H1 (cell line): ENCODE measurements at regions not wholly inside any gene's neighbourhood (a gene's known extent, or its start where the extent isn't known, plus 50 kb on each side); places are given as distances from the start of the nearest gene placed in this dataset.

ENCODE experiments used
- CTCF ChIA-PET: fragments of 300-600 bp; sonication (Branson Sonifier 250); formaldehyde crosslinking; loops from one replicate; lab custom pipeline; 2021; ENCODE audit not compliant: partially characterized antibody; lab: Charles Lee
- POLR2A ChIA-PET: fragments of 300-600 bp; sonication (Branson Sonifier 250); formaldehyde crosslinking; loops from one replicate; lab custom pipeline; 2021; ENCODE audit warnings: inconsistent platforms; ENCODE audit not compliant: partially characterized antibody; lab: Charles Lee
- DNase-seq, 2 experiments: peaks; one replicate each; pipeline versions ENCODE4 v3.0.0 to v3.0.0-alpha.2; 2010 to 2022; ENCODE audit warnings: low spot score in 2 of 2, low read depth in 1 of 2, mixed read lengths in 1 of 2
- FAIRE-seq: peaks from 2 replicates; lab custom pipeline; 2011; peaks lifted over from hg19 to GRCh38; lab: Jason Lieb, UNC
- H2AFZ ChIP-seq: 2 replicates; pipeline ENCODE4 v1.8.1; 2012; ENCODE audit warnings: low read length, inconsistent platforms
- H2AK5ac ChIP-seq: 2 replicates; pipeline ENCODE4 v1.6.1; 2013; ENCODE audit warnings: low read depth, low read length
- H2BK120ac ChIP-seq: replicated peaks from 2 replicates; pipeline ENCODE3; 2013; ENCODE audit warnings: low read depth, low read length, inconsistent platforms
- H2BK12ac ChIP-seq: 2 replicates; pipeline ENCODE4 v1.6.1; 2013; ENCODE audit warnings: low read depth, low read length
- H2BK15ac ChIP-seq: 2 replicates; pipeline ENCODE4 v1.6.1; 2013; ENCODE audit warnings: low read length
- H2BK20ac ChIP-seq: 2 replicates; pipeline ENCODE4 v1.6.1; 2013; ENCODE audit warnings: low read length
- H2BK5ac ChIP-seq: 2 replicates; pipeline ENCODE4 v1.6.1; 2013; ENCODE audit warnings: low read depth, low read length
- H3K14ac ChIP-seq: 2 replicates; pipeline ENCODE4 v1.6.1; 2013; ENCODE audit warnings: inconsistent platforms; ENCODE audit not compliant: insufficient read length
- H3K18ac ChIP-seq: 2 replicates; pipeline ENCODE4 v1.6.1; 2013; ENCODE audit warnings: low read length; ENCODE audit errors: extremely low read depth
- H3K23ac ChIP-seq: 2 replicates; pipeline ENCODE4 v1.6.1; 2013; ENCODE audit warnings: inconsistent platforms; ENCODE audit not compliant: insufficient read length
- H3K23me2 ChIP-seq: 2 replicates; pipeline ENCODE4 v1.6.1; 2013; ENCODE audit warnings: low read depth, low read length
- H3K27ac ChIP-seq: 2 replicates; pipeline ENCODE4 v1.6.1; 2011; ENCODE audit warnings: low read depth, low read length, inconsistent platforms
- H3K27me3 ChIP-seq, 4 experiments: replicated peaks in 1 of 4; 1 replicate in 1 of 4; 2 replicates in 3 of 4; pipeline versions ENCODE4 v1.6.1 to v1.8.1; 2011 to 2013; ENCODE audit warnings: low read length in 3 of 4, mild to moderate bottlenecking in 3 of 4, inconsistent platforms in 2 of 4, mixed read lengths in 2 of 4, moderate library complexity in 1 of 4; ENCODE audit not compliant: control insufficient read depth in 3 of 4, insufficient read depth in 3 of 4; ENCODE audit errors: extremely low read depth in 1 of 4
- H3K36me3 ChIP-seq, 4 experiments: 2 replicates each; pipeline versions ENCODE4 v1.6.1 to v1.8.1; 2011 to 2013; ENCODE audit warnings: mild to moderate bottlenecking in 4 of 4, low read length in 3 of 4, moderate library complexity in 2 of 4, control low read depth in 1 of 4, inconsistent platforms in 1 of 4; ENCODE audit not compliant: insufficient read depth in 4 of 4, control insufficient read depth in 2 of 4
- H3K4ac ChIP-seq: replicated peaks from 2 replicates; pipeline ENCODE3; 2013; ENCODE audit warnings: low read length, low read depth, mixed read lengths, inconsistent platforms; ENCODE audit not compliant: insufficient read length
- H3K4me1 ChIP-seq, 4 experiments: replicated peaks in 1 of 4; 1 replicate in 1 of 4; 2 replicates in 3 of 4; pipeline versions ENCODE4 v1.6.1 to v1.8.1; 2011 to 2013; ENCODE audit warnings: low read length in 3 of 4, inconsistent platforms in 2 of 4, mixed read lengths in 1 of 4; ENCODE audit not compliant: insufficient read depth in 4 of 4, control insufficient read depth in 3 of 4
- H3K4me2 ChIP-seq, 2 experiments: 2 replicates each; pipeline versions ENCODE4 v1.6.1 to v1.8.1; 2011 to 2013; ENCODE audit warnings: low read depth in 2 of 2, low read length in 2 of 2, control low read depth in 1 of 2, inconsistent platforms in 1 of 2, mild to moderate bottlenecking in 1 of 2; ENCODE audit not compliant: insufficient read depth in 1 of 2
- H3K4me3 ChIP-seq, 4 experiments: fragments of 200-600, 300-600 bp in 1 of 4; sonication (generic), shearing (Covaris generic), sonication (Bioruptor Twin) in 1 of 4; 2 replicates each; pipeline versions ENCODE4 v1.5.1 to v1.8.1; 2011 to 2016; ENCODE audit warnings: low read length in 4 of 4, low read depth in 3 of 4, control low read depth in 2 of 4, inconsistent platforms in 2 of 4, mild to moderate bottlenecking in 2 of 4, mixed read lengths in 1 of 4, moderate library complexity in 1 of 4; ENCODE audit not compliant: insufficient read depth in 2 of 4; ENCODE audit errors: extremely low read depth in 1 of 4
- H3K56ac ChIP-seq: replicated peaks from 2 replicates; pipeline ENCODE3; 2013; ENCODE audit warnings: low read depth, mild to moderate bottlenecking, mixed read lengths, low read length, inconsistent platforms; ENCODE audit not compliant: insufficient read length
- H3K79me1 ChIP-seq: 2 replicates; pipeline ENCODE4 v1.6.1; 2013; ENCODE audit warnings: low read depth, low read length, control low read depth
- H3K79me2 ChIP-seq, 2 experiments: 2 replicates each; pipeline versions ENCODE4 v1.6.1 to v1.8.1; 2012 to 2013; ENCODE audit warnings: low read length in 2 of 2, mild to moderate bottlenecking in 2 of 2, inconsistent platforms in 1 of 2; ENCODE audit not compliant: insufficient read depth in 2 of 2, control insufficient read depth in 1 of 2
- H3K9ac ChIP-seq, 4 experiments: replicated peaks in 1 of 4; 1 replicate in 1 of 4; 2 replicates in 3 of 4; pipeline versions ENCODE4 v1.6.1 to v1.8.1; 2011 to 2013; ENCODE audit warnings: low read depth in 3 of 4, low read length in 3 of 4, control low read depth in 2 of 4, mild to moderate bottlenecking in 2 of 4, moderate library complexity in 2 of 4, inconsistent platforms in 1 of 4; ENCODE audit errors: extremely low read depth in 1 of 4
- H3K9me3 ChIP-seq, 2 experiments: 2 replicates each; pipeline versions ENCODE4 v1.6.1 to v1.8.1; 2012 to 2013; ENCODE audit warnings: mild to moderate bottlenecking in 2 of 2, moderate library complexity in 2 of 2, control low read depth in 1 of 2, inconsistent platforms in 1 of 2, low read depth in 1 of 2, low read length in 1 of 2, mixed read lengths in 1 of 2; ENCODE audit not compliant: insufficient read depth in 2 of 2
- H4K20me1 ChIP-seq, 2 experiments: replicated peaks in 1 of 2; 2 replicates each; pipeline versions ENCODE3 to v1.8.1; 2011 to 2013; ENCODE audit warnings: inconsistent platforms in 2 of 2, low read length in 2 of 2, mild to moderate bottlenecking in 1 of 2; ENCODE audit not compliant: insufficient read depth in 2 of 2, control insufficient read depth in 1 of 2
- H4K5ac ChIP-seq: 2 replicates; pipeline ENCODE4 v1.6.1; 2013; ENCODE audit warnings: low read length, low read depth, mixed read lengths, inconsistent platforms; ENCODE audit not compliant: insufficient read length
- H4K8ac ChIP-seq: 2 replicates; pipeline ENCODE4 v1.8.0; 2013; ENCODE audit warnings: mild to moderate bottlenecking, moderate library complexity, low read length, inconsistent platforms; ENCODE audit not compliant: insufficient read depth; ENCODE audit errors: extremely low read depth
- H4K91ac ChIP-seq: replicated peaks from 2 replicates; pipeline ENCODE3; 2013; ENCODE audit warnings: low read length, mixed read lengths, inconsistent platforms; ENCODE audit not compliant: insufficient read length
- ATF3 ChIP-seq: IDR thresholded peaks from 2 replicates; pipeline ENCODE4 v1.6.1; 2011; ENCODE audit warnings: low read depth, mild to moderate bottlenecking, low read length; ENCODE audit not compliant: insufficient read depth
- BCL11A ChIP-seq, 2 experiments: IDR thresholded peaks; one replicate each; pipeline ENCODE4 v1.6.1; 2011; ENCODE audit warnings: low read depth in 2 of 2, low read length in 2 of 2, mild to moderate bottlenecking in 2 of 2
- CTBP2 ChIP-seq: IDR thresholded peaks from 2 replicates; pipeline ENCODE4 v1.7.0; 2011; ENCODE audit warnings: borderline replicate concordance, mild to moderate bottlenecking, moderate library complexity, mixed read lengths, low read length; ENCODE audit not compliant: insufficient read depth, insufficient read length
- GABPA ChIP-seq: IDR thresholded peaks from 2 replicates; pipeline ENCODE4 v1.6.1; 2011; ENCODE audit warnings: mild to moderate bottlenecking, low read length, moderate library complexity, borderline replicate concordance; ENCODE audit not compliant: insufficient read depth
- GTF2F1 ChIP-seq: IDR thresholded peaks from 2 replicates; pipeline ENCODE4 v1.6.1; 2012; ENCODE audit warnings: low read depth, low read length, improper control_type of control experiment, borderline replicate concordance
- POLR2AphosphoS5 ChIP-seq: IDR thresholded peaks from 2 replicates; pipeline ENCODE4 v1.6.1; 2011; ENCODE audit warnings: low read depth, low read length
- RBBP5 ChIP-seq: IDR thresholded peaks from 2 replicates; pipeline ENCODE4 v1.7.1; 2012; ENCODE audit warnings: low read depth, mild to moderate bottlenecking, inconsistent platforms, low read length, moderate library complexity, borderline replicate concordance
- RNF2 ChIP-seq: fragments of 200-900, 300-1000 bp; sonication (generic); IDR thresholded peaks from 2 replicates; pipeline ENCODE4 v1.7.1; 2016; ENCODE audit warnings: borderline replicate concordance, low read depth, mild to moderate bottlenecking, antibody characterized with exemption, low read length; ENCODE audit not compliant: poor library complexity, severe bottlenecking; ENCODE audit errors: missing control alignments
- SP4 ChIP-seq: IDR thresholded peaks from 2 replicates; pipeline ENCODE4 v1.6.1; 2012; ENCODE audit warnings: low read length, inconsistent platforms
- SRF ChIP-seq: IDR thresholded peaks from 2 replicates; pipeline ENCODE4 v1.6.1; 2011; ENCODE audit warnings: mild to moderate bottlenecking, low read depth, low read length, moderate library complexity
- TAF7 ChIP-seq: optimal IDR thresholded peaks from 2 replicates; pipeline ENCODE3; 2011; ENCODE audit warnings: low read depth, mild to moderate bottlenecking, inconsistent platforms, low read length, moderate library complexity, borderline replicate concordance
- TBP ChIP-seq: IDR thresholded peaks from 2 replicates; pipeline ENCODE4 v1.6.1; 2011; ENCODE audit warnings: low read depth, low read length, improper control_type of control experiment
- WGBS, 2 experiments: shearing (Covaris generic) in 1 of 2; methylation state at CpG; one replicate each; pipeline versions ENCODE4 v1.1.6 to v1.1.7; 2013 to 2015; ENCODE audit warnings: low lambda C conversion rate in 2 of 2, mixed read lengths in 2 of 2, inconsistent platforms in 1 of 2, low coverage in 1 of 2, missing lambda C conversion rate in 1 of 2; ENCODE audit not compliant: insufficient replicate concordance in 2 of 2, insufficient coverage in 1 of 2, insufficient read length in 1 of 2; ENCODE audit errors: extremely low coverage in 1 of 2, missing lambda C conversion rate in 1 of 2; 5-methylcytosine and 5-hydroxymethylcytosine counted together

- ChIA-PET CTCF (no interaction called here), POLR2A (no interaction called here)
- no peaks in the 10 kb centered on the region for H3K79me2 ChIP-seq
- H2AFZ ChIP-seq: no peak overlapping the region
- H3K4ac ChIP-seq: no peak overlapping the region
- no peak overlapping the region for H2BK12ac ChIP-seq
- DNase-seq: no peak
- H3K18ac ChIP-seq: no peak overlapping the region
- no peak overlapping the region for H3K9ac ChIP-seq
- H3K4me1 ChIP-seq: no peaks in the 10 kb centered on the region
- H3K14ac ChIP-seq: no peak overlapping the region
- no peak overlapping the region for H3K4me3 ChIP-seq
- no peak overlapping the region for H2AK5ac ChIP-seq
- H3K23me2 ChIP-seq: no peaks in the 10 kb centered on the region
- WGBS, 2 experiments: 83% methylated on average over 6 of the region's 11 CpGs; no CpG with 5 or more reads in 1 of the 2 experiments
- H3K23ac ChIP-seq: no peak overlapping the region
- no peak for FAIRE-seq
- H3K79me1 ChIP-seq: no peaks in the 10 kb centered on the region
- H3K4me2 ChIP-seq: no peak overlapping the region
- H3K27ac ChIP-seq: no peak overlapping the region
- H2BK20ac ChIP-seq: no peak overlapping the region
- no peak overlapping the region for H4K91ac ChIP-seq
- H2BK15ac ChIP-seq: no peak overlapping the region
- H2BK5ac ChIP-seq: no peak overlapping the region
- H3K56ac ChIP-seq: no peak overlapping the region
- no peaks in the 10 kb centered on the region for H3K27me3 ChIP-seq
- peaks cover 67 to 75% of the 10 kb centered on the region in 2 experiments for H3K9me3 ChIP-seq
- H4K20me1 ChIP-seq: no peaks in the 10 kb centered on the region
- no peak overlapping the region for H2BK120ac ChIP-seq
- H4K5ac ChIP-seq: no peak overlapping the region
- H4K8ac ChIP-seq: no peak overlapping the region
- H3K36me3 ChIP-seq: no peaks in the 10 kb centered on the region
- no peak for TF ChIP-seq RBBP5
- no peak for TF ChIP-seq TBP
- no peak for TF ChIP-seq BCL11A (IDR thresholded peaks at IDR 0.05; ENCODE audit: low read depth in 2 of 2, low read length in 2 of 2)
- TF ChIP-seq SP4: no peak
- TF ChIP-seq SRF: no peak
- TF ChIP-seq RNF2: no peak
- TF ChIP-seq TAF7: no peak
- TF ChIP-seq GABPA: no peak
- no peak for TF ChIP-seq CTBP2
- TF ChIP-seq POLR2AphosphoS5: no peak
- no peak for TF ChIP-seq GTF2F1
- TF ChIP-seq ATF3: no peak
These were observed 1000.5 kb downstream of the KCNJ18 start for GRCh38 chr17:22692806-22693171.
